GM12874 (cell line): ENCODE measurements at regions not wholly inside any gene's neighbourhood (a gene's known extent, or its start where the extent isn't known, plus 50 kb on each side); places are given as distances from the start of the nearest gene placed in this dataset.

Source experiments
- CTCF ChIP-seq: IDR thresholded peaks from 2 replicates; pipeline ENCODE4 v1.5.1; 2011; ENCODE audit warnings: low read depth, mild to moderate bottlenecking, control low read depth, low read length, moderate library complexity; ENCODE audit not compliant: insufficient read depth

DNA sequence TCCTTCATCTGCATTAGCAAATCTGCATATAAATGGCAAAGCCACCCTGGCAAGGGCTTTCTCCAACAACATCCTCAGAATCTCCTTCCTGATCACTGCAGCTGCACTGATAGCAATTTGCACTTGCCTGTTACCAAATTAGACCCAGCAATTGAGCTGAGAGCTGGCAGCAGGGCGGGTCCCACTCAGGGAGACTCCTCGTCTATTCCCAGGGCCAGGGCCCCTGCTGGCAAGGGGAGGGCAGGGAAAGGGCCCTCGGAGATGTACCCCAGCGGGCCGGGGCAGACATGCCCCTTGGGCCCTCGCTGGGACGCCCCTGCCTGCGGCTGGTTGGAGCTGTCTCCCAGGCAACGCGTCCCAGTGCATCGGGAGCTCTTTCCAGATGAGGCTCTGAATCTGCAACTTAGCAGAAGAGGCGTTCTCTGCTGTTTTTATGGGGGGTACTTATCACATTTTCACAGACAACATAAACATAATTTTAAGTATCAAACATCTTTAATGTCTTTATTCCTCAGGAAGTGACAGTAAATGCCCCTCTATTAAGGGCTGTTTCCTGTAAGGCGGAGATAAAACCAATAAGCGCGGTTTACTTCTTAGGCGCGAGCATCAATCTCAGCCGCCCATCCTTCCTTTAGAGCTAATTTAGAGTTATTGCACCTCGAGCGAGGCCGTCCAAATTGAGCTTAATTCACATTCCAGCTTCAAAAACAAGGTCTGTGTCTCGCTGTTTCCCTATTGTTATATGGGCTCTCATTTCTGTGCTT lies 249.0 kb upstream of the PPP2R2D start:
- TF ChIP-seq CTCF: no peak

DNA sequence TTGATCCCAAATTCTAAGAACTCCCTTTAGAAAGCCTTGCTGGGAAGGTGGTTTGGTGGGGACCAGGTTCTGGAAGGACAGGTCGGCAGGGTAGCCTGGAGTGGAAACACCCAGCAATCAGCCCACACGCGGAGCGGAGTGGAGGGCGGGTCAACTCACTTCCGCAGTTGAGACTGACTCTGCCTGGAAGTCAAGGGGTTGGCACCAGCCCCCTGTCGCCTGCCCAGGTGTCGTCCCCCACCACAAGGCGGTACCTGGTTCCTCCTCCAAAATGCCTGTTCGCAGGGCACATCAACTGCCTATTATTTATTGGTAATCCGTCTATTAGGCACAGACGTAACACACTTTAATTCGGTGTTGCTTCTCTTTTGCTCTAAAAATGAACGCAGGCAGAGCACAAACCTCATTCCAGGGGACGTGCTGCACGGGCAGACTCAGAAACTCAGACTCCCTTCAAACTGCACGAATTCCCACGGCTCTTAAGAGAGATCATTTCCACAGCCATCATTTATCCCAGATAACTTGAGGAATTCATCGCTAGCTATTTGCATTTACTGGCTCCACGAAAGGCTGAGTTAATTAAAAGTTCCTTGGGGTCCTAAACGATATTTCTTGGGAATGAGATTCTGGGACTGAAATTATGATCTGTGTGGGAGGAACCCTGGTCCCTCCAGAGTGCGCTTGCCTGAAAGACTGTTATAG lies 248.2 kb upstream of the PPP2R2D start:
- TF ChIP-seq CTCF: no peak

DNA sequence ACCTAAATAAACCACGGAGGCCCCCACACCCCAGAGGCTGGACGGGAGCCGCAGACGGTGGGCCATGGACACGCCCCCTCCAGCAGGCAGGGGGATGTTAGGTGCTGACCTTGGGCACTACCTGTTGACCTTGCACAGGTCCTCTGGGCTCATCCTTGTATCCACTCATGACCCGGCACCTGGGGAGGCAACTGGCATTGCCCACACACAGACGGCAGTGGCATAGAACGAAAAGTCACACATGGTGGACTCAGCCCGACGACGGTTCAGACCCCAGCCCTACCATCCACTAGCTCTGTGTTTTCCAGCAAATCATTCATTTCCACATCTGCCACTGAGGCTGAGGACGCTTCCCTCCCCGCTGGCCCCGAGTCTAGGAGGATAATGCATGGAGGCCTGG lies 247.7 kb upstream of the PPP2R2D start:
- no peak for TF ChIP-seq CTCF

- no peak for TF ChIP-seq CTCF
Measured at GRCh38 chr10:131653554-131654470, 247.0 kb upstream of the PPP2R2D start.

DNA sequence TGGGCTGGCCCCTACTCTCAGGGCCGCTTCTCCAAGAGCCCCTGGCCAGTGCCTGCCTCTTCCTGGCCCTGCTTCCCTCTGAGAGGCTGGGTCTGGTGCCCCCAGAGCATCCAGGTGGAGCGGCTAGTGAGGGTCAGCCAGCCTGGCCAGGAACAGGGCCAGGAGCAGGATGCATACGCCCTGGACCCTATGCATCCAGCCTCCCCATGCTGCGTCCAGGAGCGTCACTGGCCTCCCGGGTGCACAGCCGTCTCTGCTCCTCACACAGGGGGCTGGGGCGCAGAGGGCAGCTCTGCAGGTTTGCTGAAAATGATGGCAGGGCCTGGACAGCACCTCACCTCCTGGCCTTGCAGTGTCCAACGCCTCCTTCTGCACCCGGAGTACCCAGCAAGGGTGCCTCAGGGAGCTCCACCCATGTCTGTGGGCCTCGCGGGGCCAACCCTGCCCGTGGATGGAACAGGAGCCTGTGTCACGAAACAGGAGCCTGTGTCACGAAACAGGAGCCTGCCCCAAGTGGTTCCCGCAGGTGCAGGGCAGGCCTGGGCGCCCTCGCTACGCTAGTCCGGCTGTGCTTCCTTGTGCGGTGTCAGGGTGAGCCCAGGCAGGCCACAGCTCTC lies 246.2 kb upstream of the PPP2R2D start:
- TF ChIP-seq CTCF: no peak

GRCh38 chr10:131655101-131655849 lies 245.5 kb upstream of the PPP2R2D start:
- TF ChIP-seq CTCF: no peak
